Endothelial cell of umbilical vein (primary cell): ENCODE measurements at regions not wholly inside any gene's neighbourhood (a gene's known extent, or its start where the extent isn't known, plus 50 kb on each side); places are given as distances from the start of the nearest gene placed in this dataset.

Experiments used
- EZH2 ChIP-seq: IDR thresholded peaks from 2 replicates; pipeline ENCODE4 v1.6.1; 2012; ENCODE audit warnings: borderline replicate concordance, low read depth, mild to moderate bottlenecking, moderate library complexity, low read length, inconsistent platforms; ENCODE audit not compliant: severe bottlenecking
- POLR2A ChIP-seq: IDR thresholded peaks from 2 replicates; pipeline ENCODE4 v1.6.1; 2012; ENCODE audit warnings: low read depth, mild to moderate bottlenecking, control low read depth, low read length
- POLR2AphosphoS5 ChIP-seq: IDR thresholded peaks from 2 replicates; pipeline ENCODE4 v1.6.1; 2012; ENCODE audit warnings: low read depth, mild to moderate bottlenecking, control low read depth, low read length, moderate library complexity; ENCODE audit not compliant: insufficient read depth
- TF ChIP-seq, protein P1 (sequence below), 2 donors: IDR thresholded peaks; 1 replicate in 1 of 2; 2 replicates in 1 of 2; pipeline ENCODE4 v1.5.1; 2011; ENCODE audit warnings: low read length in 2 of 2, mild to moderate bottlenecking in 2 of 2, moderate library complexity in 2 of 2, control low read depth in 1 of 2, inconsistent platforms in 1 of 2, low read depth in 1 of 2; ENCODE audit not compliant: insufficient read depth in 1 of 2; ENCODE audit errors: extremely low read depth in 1 of 2

DNA sequence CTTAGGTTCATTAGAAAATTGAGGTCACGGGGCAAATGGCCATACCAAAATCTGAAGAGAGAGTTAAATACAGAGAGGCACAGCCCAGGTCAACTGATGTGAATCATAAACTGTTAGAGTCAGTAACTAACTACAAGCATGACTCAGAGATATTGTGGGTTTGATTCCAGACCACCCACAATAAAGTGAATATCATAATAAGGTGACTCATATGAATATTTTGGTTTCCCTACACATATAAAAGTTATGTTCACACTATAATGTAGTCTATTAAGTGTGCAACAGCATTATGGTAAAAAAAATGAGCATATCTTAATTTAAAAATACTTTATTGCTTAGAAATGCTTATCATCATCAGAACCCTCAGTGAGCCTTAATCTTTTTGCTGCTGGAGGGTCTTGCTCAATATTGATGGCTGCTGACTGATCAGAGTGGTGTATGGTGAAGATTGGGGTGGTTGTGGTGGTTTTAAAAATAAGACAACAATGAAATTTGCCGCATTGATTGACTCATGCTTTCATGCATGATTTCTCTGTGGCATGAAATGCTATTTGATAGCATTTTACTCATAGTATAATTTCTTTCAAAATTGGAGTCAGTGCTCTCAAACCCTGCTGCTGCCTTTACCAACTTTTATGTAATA is 53.1 kb upstream of the EDIL3 start:
- TF ChIP-seq, protein P1, sequence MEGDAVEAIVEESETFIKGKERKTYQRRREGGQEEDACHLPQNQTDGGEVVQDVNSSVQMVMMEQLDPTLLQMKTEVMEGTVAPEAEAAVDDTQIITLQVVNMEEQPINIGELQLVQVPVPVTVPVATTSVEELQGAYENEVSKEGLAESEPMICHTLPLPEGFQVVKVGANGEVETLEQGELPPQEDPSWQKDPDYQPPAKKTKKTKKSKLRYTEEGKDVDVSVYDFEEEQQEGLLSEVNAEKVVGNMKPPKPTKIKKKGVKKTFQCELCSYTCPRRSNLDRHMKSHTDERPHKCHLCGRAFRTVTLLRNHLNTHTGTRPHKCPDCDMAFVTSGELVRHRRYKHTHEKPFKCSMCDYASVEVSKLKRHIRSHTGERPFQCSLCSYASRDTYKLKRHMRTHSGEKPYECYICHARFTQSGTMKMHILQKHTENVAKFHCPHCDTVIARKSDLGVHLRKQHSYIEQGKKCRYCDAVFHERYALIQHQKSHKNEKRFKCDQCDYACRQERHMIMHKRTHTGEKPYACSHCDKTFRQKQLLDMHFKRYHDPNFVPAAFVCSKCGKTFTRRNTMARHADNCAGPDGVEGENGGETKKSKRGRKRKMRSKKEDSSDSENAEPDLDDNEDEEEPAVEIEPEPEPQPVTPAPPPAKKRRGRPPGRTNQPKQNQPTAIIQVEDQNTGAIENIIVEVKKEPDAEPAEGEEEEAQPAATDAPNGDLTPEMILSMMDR (IDR thresholded peaks at IDR 0.05; ENCODE audit: extremely low read depth in 1 of 2, insufficient read depth in 1 of 2, low read depth in 1 of 2, low read length in 2 of 2): no peak
- no peak for TF ChIP-seq POLR2A
- TF ChIP-seq EZH2: no peak
- TF ChIP-seq POLR2AphosphoS5: no peak
